B cell (primary cell): ENCODE measurements at regions not wholly inside any gene's neighbourhood (a gene's known extent, or its start where the extent isn't known, plus 50 kb on each side); places are given as distances from the start of the nearest gene placed in this dataset.

Experiments used
- ATAC-seq: fragments of 200-7000 bp; cut with Tn5 transposase; one replicate; pipeline ENCODE4 v1.10.0; 2021; ENCODE audit warnings: low read depth, mild to moderate bottlenecking, moderate number of reproducible peaks, moderate library complexity
- CTCF ChIA-PET: fragments of 350-600 bp; sonication (Branson Sonifier 250); formaldehyde crosslinking; loops from one replicate; lab custom pipeline; 2021; ENCODE audit warnings: antibody characterized with exemption, inconsistent platforms; lab: Charles Lee
- POLR2A ChIA-PET: fragments of 350-600 bp; sonication (Branson Sonifier 250); formaldehyde crosslinking; loops from one replicate; lab custom pipeline; 2021; ENCODE audit warnings: antibody characterized with exemption; lab: Charles Lee
- DNase-seq: peaks from one replicate; pipeline ENCODE4 v3.0.0; 2013
- H2AFZ ChIP-seq: 2 replicates; pipeline ENCODE4 v1.6.1; 2012; ENCODE audit warnings: mild to moderate bottlenecking, low read depth, low read length; ENCODE audit not compliant: insufficient read depth, poor library complexity, severe bottlenecking
- H3K27ac ChIP-seq, 2 donors: 1 replicate in 1 of 2; 2 replicates in 1 of 2; pipeline ENCODE4 v1.5.1; 2012 to 2013; ENCODE audit warnings: low read length in 2 of 2, mild to moderate bottlenecking in 2 of 2, moderate library complexity in 1 of 2
- H3K27me3 ChIP-seq, 4 experiments: fragments of 200-600 bp in 1 of 4; sonication (generic) in 1 of 4; replicated peaks in 1 of 4; 1 replicate in 2 of 4; 2 replicates in 2 of 4; pipeline versions ENCODE4 v1.6.1 to v1.7.0; 2013 to 2016; ENCODE audit warnings: low read length in 3 of 4, mild to moderate bottlenecking in 2 of 4, mixed read lengths in 1 of 4, moderate library complexity in 1 of 4; ENCODE audit not compliant: insufficient read depth in 4 of 4, control insufficient read depth in 3 of 4; ENCODE audit errors: control extremely low read depth in 1 of 4
- H3K36me3 ChIP-seq, 2 experiments: replicated peaks in 1 of 2; 1 replicate in 1 of 2; 2 replicates in 1 of 2; pipeline versions ENCODE4 v1.6.1 to v1.7.1; 2013; ENCODE audit warnings: low read length in 1 of 2; ENCODE audit not compliant: insufficient read depth in 2 of 2, control insufficient read depth in 1 of 2; ENCODE audit errors: control extremely low read depth in 1 of 2, extremely low read depth in 1 of 2
- H3K4me1 ChIP-seq, 2 donors: fragments of 200-600 bp in 1 of 2; sonication (generic) in 1 of 2; 1 replicate in 1 of 2; 2 replicates in 1 of 2; pipeline versions ENCODE4 v1.5.1 to v1.6.1; 2013 to 2017; ENCODE audit warnings: low read length in 2 of 2; ENCODE audit not compliant: control insufficient read depth in 2 of 2, insufficient read depth in 2 of 2
- H3K4me2 ChIP-seq: replicated peaks from 2 replicates; pipeline ENCODE3; 2012; ENCODE audit warnings: mild to moderate bottlenecking, low read depth, low read length; ENCODE audit not compliant: poor library complexity, severe bottlenecking
- H3K4me3 ChIP-seq, 5 experiments: fragments of 200-600 bp in 1 of 5; sonication (generic) in 1 of 5; 1 replicate in 3 of 5; 2 replicates in 2 of 5; pipeline versions ENCODE4 v1.5.1 to v1.7.0; 2011 to 2016; ENCODE audit warnings: low read length in 4 of 5, mild to moderate bottlenecking in 4 of 5, low read depth in 2 of 5, control low read depth in 1 of 5, moderate library complexity in 1 of 5; ENCODE audit not compliant: insufficient read depth in 1 of 5; ENCODE audit errors: control extremely low read depth in 1 of 5, extremely low read depth in 1 of 5
- H3K79me2 ChIP-seq: fragments of 200-600 bp; sonication (generic); one replicate; pipeline ENCODE4 v1.6.0; 2016; ENCODE audit warnings: low read length; ENCODE audit not compliant: control insufficient read depth, insufficient read depth
- H3K9ac ChIP-seq: fragments of 200-600 bp; sonication (generic); 2 replicates; pipeline ENCODE4 v1.6.1; 2017; ENCODE audit warnings: mild to moderate bottlenecking, low read length, moderate library complexity
- H3K9me3 ChIP-seq, 3 donors: one replicate each; pipeline versions ENCODE4 v1.6.1 to v1.7.1; 2013; ENCODE audit warnings: low read length in 2 of 3; ENCODE audit not compliant: control insufficient read depth in 2 of 3, insufficient read depth in 1 of 3; ENCODE audit errors: control extremely low read depth in 1 of 3
- H4K20me1 ChIP-seq: 2 replicates; pipeline ENCODE4 v1.6.0; 2012; ENCODE audit warnings: mild to moderate bottlenecking, low read length; ENCODE audit not compliant: insufficient read depth, control insufficient read depth, poor library complexity, severe bottlenecking
- H3K27ac Mint-ChIP-seq: one replicate; pipeline ENCODE4 v1.8.0; 2021; ENCODE audit warnings: mixed read lengths
- H3K27me3 Mint-ChIP-seq: one replicate; pipeline ENCODE4 v1.8.0; 2021; ENCODE audit warnings: mixed read lengths
- H3K4me1 Mint-ChIP-seq: one replicate; pipeline ENCODE4 v1.8.0; 2021; ENCODE audit warnings: mixed read lengths
- H3K4me3 Mint-ChIP-seq: one replicate; pipeline ENCODE4 v1.8.0; 2021; ENCODE audit warnings: mixed read lengths
- H3K9me3 Mint-ChIP-seq: one replicate; pipeline ENCODE4 v1.8.0; 2022; ENCODE audit warnings: mixed read lengths; ENCODE audit not compliant: insufficient read depth
- CTCF ChIP-seq: fragments of 200-600 bp; IDR thresholded peaks from one replicate; pipeline ENCODE4 v1.8.0; 2022; ENCODE audit warnings: antibody characterized with exemption, mild to moderate bottlenecking
- EZH2 ChIP-seq: IDR thresholded peaks from 2 replicates; pipeline ENCODE4 v1.6.1; 2012; ENCODE audit warnings: borderline replicate concordance, low read depth, mild to moderate bottlenecking, moderate library complexity, low read length; ENCODE audit not compliant: insufficient read depth, poor library complexity, severe bottlenecking
- WGBS: methylation state at CpG from one replicate; pipeline ENCODE4 v1.1.5; 2013; ENCODE audit warnings: missing lambda C conversion rate; ENCODE audit not compliant: insufficient coverage; 5-methylcytosine and 5-hydroxymethylcytosine counted together
- intact Hi-C: fragments of 100-400 bp; cut with micrococcal nuclease; formaldehyde crosslinking; loops from one replicate; pipeline ENCODE4 v1.10.0; 2022

- Histone ChIP-seq H3K9me3 (peaks cover 1 to 11% (median 7%) of the 10 kb centered on the region in 3 donors), H4K20me1 (no peaks in the 10 kb centered on the region), H3K4me2 (no peak overlapping the region), H3K36me3 (no peaks in the 10 kb centered on the region), H3K9ac (no peak overlapping the region), H3K79me2 (no peaks in the 10 kb centered on the region), H3K4me3 (no peak overlapping the region), H3K4me1 (no peaks in the 10 kb centered on the region), H3K27me3 (no peaks in the 10 kb centered on the region), H2AFZ (no peak overlapping the region), H3K27ac (no peak overlapping the region)
- POLR2A ChIA-PET = no interaction called here
- no peak for ATAC-seq
- CTCF ChIA-PET = no interaction called here
- WGBS = 74% methylated on average over 6 of the region's 8 CpGs
- Mint-ChIP-seq H3K9me3 (peaks cover 3% of the 10 kb centered on the region), H3K4me1 (no peaks in the 10 kb centered on the region), H3K27ac (no peak overlapping the region), H3K27me3 (peaks cover 6% of the 10 kb centered on the region), H3K4me3 (no peak overlapping the region)
- TF ChIP-seq CTCF = no peak
- TF ChIP-seq EZH2 = no peak
- intact Hi-C loops = no loop called here
- no peak for DNase-seq
These were observed 85.7 kb upstream of the APCDD1 start for GRCh38 chr18:10368456-10369453.

GRCh38 chr18:10370716-10371115 lies 83.7 kb upstream of the APCDD1 start:
- intact Hi-C loops = no loop called here
- ChIA-PET CTCF (no interaction called here), POLR2A (no interaction called here)
- Histone ChIP-seq H3K79me2 (no peaks in the 10 kb centered on the region), H3K4me3 (no peak overlapping the region), H3K4me1 (no peaks in the 10 kb centered on the region), H2AFZ (no peak overlapping the region), H3K9ac (no peak overlapping the region), H3K36me3 (no peaks in the 10 kb centered on the region), H3K27me3 (no peaks in the 10 kb centered on the region), H3K27ac (no peak overlapping the region), H3K9me3 (no peaks in the 10 kb centered on the region), H4K20me1 (no peaks in the 10 kb centered on the region), H3K4me2 (no peak overlapping the region)
- Mint-ChIP-seq H3K4me3 (no peak overlapping the region), H3K9me3 (no peaks in the 10 kb centered on the region), H3K27me3 (peaks cover 6% of the 10 kb centered on the region), H3K27ac (no peak overlapping the region), H3K4me1 (no peaks in the 10 kb centered on the region)
- no peak for ATAC-seq
- TF ChIP-seq EZH2 (no peak), CTCF (no peak)
- DNase-seq = no peak
- WGBS = 93% methylated on average over 7 of the region's 7 CpGs
